NCI-H1048 (cell line): ENCODE measurements at regions not wholly inside any gene's neighbourhood (a gene's known extent, or its start where the extent isn't known, plus 50 kb on each side); places are given as distances from the start of the nearest gene placed in this dataset.

Experiments
- DNase-seq: peaks from one replicate; lab custom pipeline; 2025; lab: John Stamatoyannopoulos, UW

GRCh38 chr3:117719316-117719926 lies 1009.8 kb downstream of the TUSC7 start:
- no peak for DNase-seq

GRCh38 chr3:117721866-117722265 lies 1012.3 kb downstream of the TUSC7 start:
- no peak for DNase-seq

- DNase-seq, result no peak
Observed at GRCh38 chr3:117722856-117723255, 1013.3 kb downstream of the TUSC7 start.

- no peak for DNase-seq
Observed at GRCh38 chr3:117723825-117724224, 1014.2 kb downstream of the TUSC7 start.

- DNase-seq, result no peak
Observed at GRCh38 chr3:117725314-117725713, 1015.7 kb downstream of the TUSC7 start.

- DNase-seq, result no peak
Observed at GRCh38 chr3:117726776-117727175, 1017.2 kb downstream of the TUSC7 start.

GRCh38 chr3:117728226-117728625 lies 1018.6 kb downstream of the TUSC7 start:
- no peak for DNase-seq

- DNase-seq, result no peak
Observed at GRCh38 chr3:117734496-117734895, 1024.9 kb downstream of the TUSC7 start.

GRCh38 chr3:117735481-117736101 lies 1026.0 kb downstream of the TUSC7 start:
- no peak for DNase-seq

- DNase-seq, result no peak
Observed at GRCh38 chr3:117736846-117737245, 1027.3 kb downstream of the TUSC7 start.

- DNase-seq, result no peak
Observed at GRCh38 chr3:117743993-117744392, 1034.4 kb downstream of the TUSC7 start.

GRCh38 chr3:117744935-117745334 lies 1035.4 kb downstream of the TUSC7 start:
- DNase-seq, result no peak

GRCh38 chr3:117745516-117745915 lies 1035.9 kb downstream of the TUSC7 start:
- DNase-seq, result no peak

GRCh38 chr3:117746066-117746465 lies 1036.5 kb downstream of the TUSC7 start:
- DNase-seq, result no peak

- DNase-seq, result no peak
Observed at GRCh38 chr3:117748131-117748530, 1038.6 kb downstream of the TUSC7 start.

GRCh38 chr3:117750674-117751269 lies 1041.2 kb downstream of the TUSC7 start:
- no peak for DNase-seq

- no peak for DNase-seq
Observed at GRCh38 chr3:117751651-117752050, 1042.1 kb downstream of the TUSC7 start.

- DNase-seq, result no peak
Observed at GRCh38 chr3:117752984-117753717, 1043.6 kb downstream of the TUSC7 start.

GRCh38 chr3:117754058-117754457 lies 1044.5 kb downstream of the TUSC7 start:
- no peak for DNase-seq

GRCh38 chr3:117754841-117755240 lies 1045.3 kb downstream of the TUSC7 start:
- DNase-seq, result no peak

- no peak for DNase-seq
Observed at GRCh38 chr3:117756563-117756962, 1047.0 kb downstream of the TUSC7 start.

GRCh38 chr3:117761703-117762620 lies 1052.4 kb downstream of the TUSC7 start:
- DNase-seq, result no peak
